HepG2 (cell line): ENCODE measurements at regions not wholly inside any gene's neighbourhood (a gene's known extent, or its start where the extent isn't known, plus 50 kb on each side); places are given as distances from the start of the nearest gene placed in this dataset.

ENCODE experiments used
- ATAC-seq: fragments of 200-7000 bp; cut with Tn5 transposase; 3 replicates; pipeline ENCODE4 v1.9.1; 2020; ENCODE audit warnings: mild to moderate bottlenecking, moderate library complexity
- BruUV-seq: library from RNA; stranded (reverse); fragments of 400-500 nt; replicated peaks from 2 replicates; lab custom pipeline; 2021; lab: Mats Ljungman, UMichigan
- CTCF ChIA-PET: fragments of 300-600 bp; formaldehyde crosslinking; extraction: SDS; loops from one replicate; lab custom pipeline; 2021; ENCODE audit warnings: low total read pairs, inconsistent platforms, low intra/inter-chr PET ratio; lab: Yijun Ruan, JAX
- POLR2A ChIA-PET: fragments of 350-600 bp; sonication (Branson Sonifier 250); formaldehyde crosslinking; loops from one replicate; lab custom pipeline; 2020; ENCODE audit warnings: antibody characterized with exemption, inconsistent platforms; lab: Yijun Ruan, JAX
- DNase-seq: peaks from one replicate; pipeline ENCODE4 v3.0.0-alpha.2; 2015; ENCODE audit warnings: low spot score
- FAIRE-seq: peaks from 3 replicates; lab custom pipeline; 2011; peaks lifted over from hg19 to GRCh38; lab: Jason Lieb, UNC
- H2AFZ ChIP-seq: one replicate; pipeline ENCODE4 v1.6.1; 2011; ENCODE audit warnings: low read length, inconsistent platforms
- H3K27ac ChIP-seq: fragments of 300-600 bp; 3 replicates; pipeline ENCODE4 v1.8.0; 2011; ENCODE audit warnings: mixed run types, mild to moderate bottlenecking, mixed read lengths, low read length, inconsistent platforms; ENCODE audit not compliant: insufficient read depth; ENCODE audit errors: extremely low read length
- H3K27me3 ChIP-seq, 2 experiments: fragments of 200-600 bp in 1 of 2; 2 replicates in 1 of 2; 3 replicates in 1 of 2; pipeline versions ENCODE4 v1.6.0 to v1.8.0; 2011; ENCODE audit warnings: low read length in 2 of 2, mild to moderate bottlenecking in 2 of 2, moderate library complexity in 2 of 2, inconsistent platforms in 1 of 2; ENCODE audit not compliant: insufficient read depth in 2 of 2, control insufficient read depth in 1 of 2
- H3K36me3 ChIP-seq, 2 experiments: fragments of 200-600 bp in 1 of 2; replicated peaks in 1 of 2; 2 replicates in 1 of 2; 3 replicates in 1 of 2; pipeline versions ENCODE4 v1.5.1 to v1.8.0; 2011; ENCODE audit warnings: low read length in 2 of 2, inconsistent platforms in 1 of 2; ENCODE audit not compliant: insufficient read depth in 2 of 2, control insufficient read depth in 1 of 2
- H3K4me1 ChIP-seq: 2 replicates; pipeline ENCODE4 v1.5.1; 2012; ENCODE audit warnings: low read length, inconsistent platforms; ENCODE audit not compliant: insufficient read depth
- H3K4me2 ChIP-seq: 2 replicates; pipeline ENCODE4 v1.6.0; 2011; ENCODE audit warnings: low read depth, low read length, inconsistent platforms
- H3K4me3 ChIP-seq, 3 experiments: fragments of 200-600 bp in 1 of 3; sonication (generic), shearing (Covaris generic) in 1 of 3; replicated peaks in 1 of 3; 2 replicates each; pipeline ENCODE4 v1.5.1; 2011 to 2016; ENCODE audit warnings: low read length in 3 of 3, inconsistent platforms in 2 of 3, low read depth in 2 of 3, mild to moderate bottlenecking in 2 of 3, control low read depth in 1 of 3, mixed read lengths in 1 of 3; ENCODE audit not compliant: insufficient read depth in 1 of 3
- H3K79me2 ChIP-seq: one replicate; pipeline ENCODE4 v1.6.1; 2011; ENCODE audit warnings: low read length, inconsistent platforms; ENCODE audit not compliant: insufficient read depth
- H3K9ac ChIP-seq: 2 replicates; pipeline ENCODE4 v1.6.0; 2011; ENCODE audit warnings: mild to moderate bottlenecking, low read depth, low read length, inconsistent platforms; ENCODE audit not compliant: insufficient read depth
- H3K9me3 ChIP-seq: 2 replicates; pipeline ENCODE4 v1.5.1; 2012; ENCODE audit warnings: mild to moderate bottlenecking, low read length
- H4K20me1 ChIP-seq: 2 replicates; pipeline ENCODE4 v1.6.0; 2011; ENCODE audit warnings: inconsistent platforms, mild to moderate bottlenecking, low read length, moderate library complexity; ENCODE audit not compliant: insufficient read depth
- AGO1 ChIP-seq: fragments of 200-400 bp; formaldehyde crosslinking; IDR thresholded peaks from 2 replicates; pipeline ENCODE4 v1.6.1; 2017; ENCODE audit warnings: mild to moderate bottlenecking, low read depth, low read length, moderate library complexity; ENCODE audit not compliant: poor library complexity, severe bottlenecking
- GABPA ChIP-seq, 2 experiments: IDR thresholded peaks; 2 replicates each; pipeline ENCODE4 v1.6.1; 2011 to 2016; ENCODE audit warnings: low read depth in 2 of 2, low read length in 1 of 2, missing biosample characterization in 1 of 2, missing genetic modification characterization in 1 of 2
- HOXA5 ChIP-seq: sonication (generic); formaldehyde crosslinking; IDR thresholded peaks from 2 replicates; pipeline ENCODE4 v1.4.0; 2020; ENCODE audit warnings: missing genetic modification reagents
- KDM5B ChIP-seq: sonication (generic); formaldehyde crosslinking; IDR thresholded peaks from 2 replicates; pipeline ENCODE4 v1.4.0; 2020; ENCODE audit warnings: missing genetic modification reagents, mild to moderate bottlenecking, borderline replicate concordance
- MAFF ChIP-seq: IDR thresholded peaks from 2 replicates; pipeline ENCODE4 v1.6.1; 2011; ENCODE audit warnings: low read depth, low read length, improper control_type of control experiment
- MEF2D ChIP-seq: sonication (generic); formaldehyde crosslinking; IDR thresholded peaks from 2 replicates; pipeline ENCODE4 v1.5.1; 2020; ENCODE audit warnings: mild to moderate bottlenecking, missing genetic modification reagents
- NFE2 ChIP-seq: sonication (generic); formaldehyde crosslinking; IDR thresholded peaks from 2 replicates; pipeline ENCODE4 v1.4.0; 2020; ENCODE audit warnings: missing genetic modification reagents
- SP4 ChIP-seq: sonication (generic); formaldehyde crosslinking; IDR thresholded peaks from 2 replicates; pipeline ENCODE4 v1.8.1; 2023; ENCODE audit warnings: mild to moderate bottlenecking, missing genetic modification reagents
- SRY ChIP-seq: sonication (generic); formaldehyde crosslinking; IDR thresholded peaks from 2 replicates; pipeline ENCODE4 v1.8.0; 2022; ENCODE audit warnings: mild to moderate bottlenecking, missing genetic modification reagents
- ZBTB7A ChIP-seq: sonication (generic); formaldehyde crosslinking; IDR thresholded peaks from 2 replicates; pipeline ENCODE4 v1.8.0; 2022; ENCODE audit warnings: mild to moderate bottlenecking, missing genetic modification reagents
- ZNF17 ChIP-seq: sonication (generic); formaldehyde crosslinking; IDR thresholded peaks from 2 replicates; pipeline ENCODE4 v1.5.0; 2020; ENCODE audit warnings: mild to moderate bottlenecking, missing genetic modification reagents
- ZNF44 ChIP-seq: sonication (generic); formaldehyde crosslinking; IDR thresholded peaks from 2 replicates; pipeline ENCODE4 v1.5.1; 2020; ENCODE audit warnings: mild to moderate bottlenecking, missing genetic modification reagents
- WGBS: methylation state at CpG from one replicate; pipeline ENCODE4 v1.1.6; 2017; ENCODE audit warnings: low lambda C conversion rate; 5-methylcytosine and 5-hydroxymethylcytosine counted together
- in situ Hi-C: cut with HindIII; loops from 2 replicates; pipeline ENCODE4 v1.10.0; 2017; ENCODE audit warnings: low pct_unique_long_range_greater_than_20kb; ENCODE audit not compliant: extremely low pct_ligation_motif_present
- intact Hi-C: fragments of 100-400 bp; cut with micrococcal nuclease; formaldehyde crosslinking; loops from one replicate; pipeline ENCODE4 v1.10.0; 2022; ENCODE audit not compliant: unreplicated experiment
- TF ChIP-seq, protein P1 (sequence below): fragments of 450-650 bp; IDR thresholded peaks from 2 replicates; pipeline ENCODE4 v1.6.1; 2017
- TF ChIP-seq, protein P2 (sequence below): sonication (generic); formaldehyde crosslinking; IDR thresholded peaks from 2 replicates; pipeline ENCODE4 v1.5.0; 2020; ENCODE audit warnings: missing genetic modification reagents, mild to moderate bottlenecking, borderline replicate concordance

DNA sequence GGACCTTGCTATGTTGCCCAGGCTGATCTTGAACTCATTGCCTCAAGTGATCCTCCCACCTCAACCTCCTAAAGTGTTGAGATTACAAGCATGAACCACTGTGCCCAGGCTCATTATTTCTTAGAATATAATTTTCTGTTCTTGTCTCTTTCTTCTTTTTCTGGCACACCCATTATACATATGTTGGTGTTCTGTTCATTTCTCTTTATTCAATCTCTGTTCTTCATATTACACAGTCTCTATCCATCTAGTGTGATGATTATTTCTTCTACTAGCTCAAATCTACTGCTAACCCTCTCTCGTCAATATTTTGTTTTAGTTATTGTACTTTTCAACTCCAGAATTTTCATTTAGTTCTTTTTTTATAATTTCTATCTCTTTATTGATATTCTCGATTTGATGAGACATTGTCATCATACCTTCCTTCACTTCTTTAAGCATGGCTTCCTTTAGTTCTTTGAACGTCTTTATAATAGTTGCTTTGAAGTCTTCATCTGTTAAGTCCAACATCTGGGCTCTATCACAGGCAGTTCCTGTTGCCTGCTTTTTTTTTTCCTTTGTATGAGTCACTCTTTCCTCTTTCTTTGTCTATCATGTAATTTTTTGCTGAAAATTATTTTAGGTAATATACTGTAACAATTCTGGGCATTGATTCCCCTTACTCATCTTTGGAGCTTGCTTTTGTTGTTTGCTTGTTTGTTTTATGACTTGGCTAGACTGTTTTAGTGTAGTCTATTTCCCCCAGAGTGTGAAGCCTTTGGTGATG is 196.4 kb upstream of the NABP1 start:
- ChIA-PET CTCF (no interaction called here), POLR2A (no interaction called here)
- 9% methylated on average over 3 of the region's 3 CpGs for WGBS
- H3K9me3 ChIP-seq = peaks cover 29% of the 10 kb centered on the region
- no peak overlapping the region for H3K27ac ChIP-seq
- no peak overlapping the region for H3K4me2 ChIP-seq
- in situ Hi-C loops (no loop called here), intact Hi-C loops (no loop called here)
- H4K20me1 ChIP-seq = no peaks in the 10 kb centered on the region
- no peak overlapping the region for H3K9ac ChIP-seq
- H3K79me2 ChIP-seq = no peaks in the 10 kb centered on the region
- H2AFZ ChIP-seq = no peak overlapping the region
- ATAC-seq = no peak
- no peak for DNase-seq
- H3K4me3 ChIP-seq = no peak overlapping the region
- H3K36me3 ChIP-seq = no peaks in the 10 kb centered on the region
- no peaks in the 10 kb centered on the region for H3K4me1 ChIP-seq
- no TSS peak for BruUV-seq
- no peak for FAIRE-seq
- TF ChIP-seq SP4 (CRISPR knock-in tag) (no peak), ZNF17 (CRISPR knock-in tag) (no peak), ZNF44 (CRISPR knock-in tag) (no peak), KDM5B (CRISPR knock-in tag) (no peak), MAFF (no peak), MEF2D (CRISPR knock-in tag) (no peak), GABPA (IDR thresholded peaks at IDR 0.05; ENCODE audit: low read depth, low read length) (no peak), GABPA (CRISPR knock-in tag; IDR thresholded peaks at IDR 0.05; ENCODE audit: low read depth) (no peak), HOXA5 (CRISPR knock-in tag) (no peak), AGO1 (no peak), NFE2 (no peak), SRY (no peak), ZBTB7A (no peak)
- TF ChIP-seq, protein P1, sequence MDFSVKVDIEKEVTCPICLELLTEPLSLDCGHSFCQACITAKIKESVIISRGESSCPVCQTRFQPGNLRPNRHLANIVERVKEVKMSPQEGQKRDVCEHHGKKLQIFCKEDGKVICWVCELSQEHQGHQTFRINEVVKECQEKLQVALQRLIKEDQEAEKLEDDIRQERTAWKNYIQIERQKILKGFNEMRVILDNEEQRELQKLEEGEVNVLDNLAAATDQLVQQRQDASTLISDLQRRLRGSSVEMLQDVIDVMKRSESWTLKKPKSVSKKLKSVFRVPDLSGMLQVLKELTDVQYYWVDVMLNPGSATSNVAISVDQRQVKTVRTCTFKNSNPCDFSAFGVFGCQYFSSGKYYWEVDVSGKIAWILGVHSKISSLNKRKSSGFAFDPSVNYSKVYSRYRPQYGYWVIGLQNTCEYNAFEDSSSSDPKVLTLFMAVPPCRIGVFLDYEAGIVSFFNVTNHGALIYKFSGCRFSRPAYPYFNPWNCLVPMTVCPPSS = no peak
- TF ChIP-seq, protein P2, sequence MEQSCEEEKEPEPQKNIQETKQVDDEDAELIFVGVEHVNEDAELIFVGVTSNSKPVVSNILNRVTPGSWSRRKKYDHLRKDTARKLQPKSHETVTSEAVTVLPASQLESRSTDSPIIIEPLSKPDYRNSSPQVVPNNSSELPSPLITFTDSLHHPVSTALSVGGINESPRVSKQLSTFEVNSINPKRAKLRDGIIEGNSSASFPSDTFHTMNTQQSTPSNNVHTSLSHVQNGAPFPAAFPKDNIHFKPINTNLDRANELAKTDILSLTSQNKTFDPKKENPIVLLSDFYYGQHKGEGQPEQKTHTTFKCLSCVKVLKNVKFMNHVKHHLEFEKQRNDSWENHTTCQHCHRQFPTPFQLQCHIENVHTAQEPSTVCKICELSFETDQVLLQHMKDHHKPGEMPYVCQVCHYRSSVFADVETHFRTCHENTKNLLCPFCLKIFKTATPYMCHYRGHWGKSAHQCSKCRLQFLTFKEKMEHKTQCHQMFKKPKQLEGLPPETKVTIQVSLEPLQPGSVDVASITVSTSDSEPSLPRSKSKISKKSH = no peak
- TF ChIP-seq, all 625 proteins: peak for 0
- no peaks in the 10 kb centered on the region; a peak in 2 of 5 replicates for H3K27me3 ChIP-seq
